Parathyroid adenoma (tissue), 2 donors: ENCODE measurements at regions not wholly inside any gene's neighbourhood (a gene's known extent, or its start where the extent isn't known, plus 50 kb on each side); places are given as distances from the start of the nearest gene placed in this dataset.

ENCODE experiments used
- H2AFZ ChIP-seq: fragments of 300-600 bp; sonication (generic); one replicate; pipeline ENCODE4 v1.7.0; 2017; ENCODE audit warnings: antibody characterized with exemption, mild to moderate bottlenecking
- H3K27ac ChIP-seq: fragments of 300-600 bp; sonication (generic); one replicate; pipeline ENCODE4 v1.7.0; 2017
- H3K27me3 ChIP-seq: fragments of 300-600 bp; sonication (generic); one replicate; pipeline ENCODE4 v1.7.0; 2017; ENCODE audit warnings: low read length; ENCODE audit not compliant: control insufficient read depth, insufficient read depth
- H3K36me3 ChIP-seq: fragments of 300-600 bp; sonication (generic); one replicate; pipeline ENCODE4 v1.7.0; 2017; ENCODE audit warnings: low read length; ENCODE audit not compliant: control insufficient read depth, insufficient read depth
- H3K4me1 ChIP-seq: fragments of 300-600 bp; sonication (generic); one replicate; pipeline ENCODE4 v1.7.0; 2017; ENCODE audit warnings: control low read depth
- H3K4me2 ChIP-seq: fragments of 300-600 bp; sonication (generic); one replicate; pipeline ENCODE4 v1.7.0; 2017; ENCODE audit warnings: low read length
- H3K4me3 ChIP-seq: fragments of 300-600 bp; sonication (generic); one replicate; pipeline ENCODE4 v1.7.0; 2017; ENCODE audit warnings: low read depth, low read length
- H3K79me2 ChIP-seq: fragments of 300-600 bp; sonication (generic); one replicate; pipeline ENCODE4 v1.7.0; 2017; ENCODE audit warnings: control low read depth
- H3K9ac ChIP-seq: fragments of 300-600 bp; sonication (generic); one replicate; pipeline ENCODE4 v1.7.0; 2017; ENCODE audit warnings: mild to moderate bottlenecking
- H3K9me3 ChIP-seq: fragments of 300-600 bp; sonication (generic); one replicate; pipeline ENCODE4 v1.7.0; 2017; ENCODE audit warnings: low read length; ENCODE audit not compliant: control insufficient read depth
- CTCF ChIP-seq: fragments of 300-600 bp; sonication (generic); IDR thresholded peaks from one replicate; pipeline ENCODE4 v1.7.0; 2017; ENCODE audit warnings: antibody characterized with exemption, mild to moderate bottlenecking
- donor health status: primary hyperparathyroidism.

DNA sequence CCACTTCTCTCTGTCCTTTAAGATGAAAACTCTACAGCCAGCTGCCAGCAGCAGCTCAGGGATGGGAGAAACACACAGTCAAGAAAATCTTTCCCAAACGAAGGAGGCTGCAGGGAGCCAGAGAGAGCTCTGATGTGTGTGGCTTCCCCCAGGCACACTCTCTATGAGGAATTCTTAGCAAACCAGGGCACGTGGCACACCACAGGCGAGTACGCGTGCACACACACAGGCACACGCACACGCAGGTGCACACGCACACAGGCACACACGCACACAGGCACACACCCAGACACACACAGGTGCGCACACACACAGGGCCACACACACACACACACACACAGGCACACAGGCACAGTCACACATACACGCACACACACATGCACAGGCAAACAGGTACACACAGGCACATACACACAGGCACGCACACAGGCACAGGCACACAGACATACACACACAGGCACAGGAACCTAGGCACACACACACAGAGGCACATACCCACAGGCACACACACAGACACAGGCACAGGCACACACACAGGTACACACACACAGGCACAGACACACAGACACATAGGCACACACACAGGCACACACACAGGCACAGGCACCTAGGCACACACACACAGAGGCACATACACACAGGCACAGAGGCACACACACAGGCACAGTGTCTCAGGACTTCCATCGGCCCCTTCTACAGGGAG, 91.5 kb upstream of the ATP2B2 start:
- Histone ChIP-seq H3K4me2 (no peak overlapping the region), H3K4me3 (no peak overlapping the region), H3K9ac (no peak overlapping the region), H3K27ac (no peak overlapping the region), H3K9me3 (no peaks in the 10 kb centered on the region), H3K79me2 (no peaks in the 10 kb centered on the region), H3K36me3 (no peaks in the 10 kb centered on the region), H3K27me3 (no peaks in the 10 kb centered on the region), H3K4me1 (no peaks in the 10 kb centered on the region), H2AFZ (no peak overlapping the region)
- TF ChIP-seq CTCF, result no peak

DNA sequence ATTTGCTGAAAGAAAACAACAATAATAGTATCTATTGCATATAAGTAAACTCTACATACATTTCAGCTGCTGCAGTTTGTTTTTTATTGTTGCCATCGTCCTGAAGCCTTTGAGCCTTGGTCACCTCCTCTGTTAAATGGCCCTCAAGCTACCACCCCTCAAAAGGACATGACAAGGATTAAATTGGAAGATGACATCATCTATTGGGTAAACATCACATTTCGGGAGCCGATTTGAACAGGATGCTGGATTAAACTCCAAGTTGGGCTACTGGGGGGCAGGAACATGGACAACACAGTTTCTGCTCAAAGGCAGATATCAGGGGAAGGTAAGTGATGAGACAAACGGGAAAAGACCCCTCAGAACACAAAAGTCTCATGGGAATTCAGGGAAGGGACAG, 92.3 kb upstream of the ATP2B2 start:
- H3K4me2 ChIP-seq, result no peak overlapping the region
- no peaks in the 10 kb centered on the region for H3K79me2 ChIP-seq
- no peak overlapping the region for H3K9ac ChIP-seq
- no peak overlapping the region for H3K27ac ChIP-seq
- TF ChIP-seq CTCF, result no peak
- H3K4me3 ChIP-seq, result no peak overlapping the region
- H3K27me3 ChIP-seq, result no peaks in the 10 kb centered on the region
- no peaks in the 10 kb centered on the region for H3K9me3 ChIP-seq
- H3K4me1 ChIP-seq, result no peaks in the 10 kb centered on the region
- H3K36me3 ChIP-seq, result no peaks in the 10 kb centered on the region
- H2AFZ ChIP-seq, result no peak overlapping the region

GRCh38 chr3:10599017-10599416, 93.6 kb upstream of the ATP2B2 start:
- H3K4me1 ChIP-seq, result no peaks in the 10 kb centered on the region
- H3K36me3 ChIP-seq, result no peaks in the 10 kb centered on the region
- no peaks in the 10 kb centered on the region for H3K27me3 ChIP-seq
- H2AFZ ChIP-seq, result no peak overlapping the region
- no peak for TF ChIP-seq CTCF
- H3K9me3 ChIP-seq, result no peaks in the 10 kb centered on the region
- H3K27ac ChIP-seq, result no peak overlapping the region
- no peak overlapping the region for H3K4me3 ChIP-seq
- H3K9ac ChIP-seq, result no peak overlapping the region
- H3K4me2 ChIP-seq, result no peak overlapping the region
- H3K79me2 ChIP-seq, result no peaks in the 10 kb centered on the region

- no peaks in the 10 kb centered on the region for H3K4me1 ChIP-seq
- no peak overlapping the region for H3K9ac ChIP-seq
- H3K79me2 ChIP-seq, result no peaks in the 10 kb centered on the region
- H3K4me3 ChIP-seq, result no peak overlapping the region
- H3K4me2 ChIP-seq, result no peak overlapping the region
- H3K36me3 ChIP-seq, result no peaks in the 10 kb centered on the region
- H2AFZ ChIP-seq, result no peak overlapping the region
- TF ChIP-seq CTCF, result no peak
- no peaks in the 10 kb centered on the region for H3K9me3 ChIP-seq
- H3K27ac ChIP-seq, result no peak overlapping the region
- H3K27me3 ChIP-seq, result no peaks in the 10 kb centered on the region
These were observed 94.1 kb upstream of the ATP2B2 start for GRCh38 chr3:10599444-10599843.

- no peaks in the 10 kb centered on the region for H3K9me3 ChIP-seq
- H3K4me1 ChIP-seq, result no peaks in the 10 kb centered on the region
- H3K4me3 ChIP-seq, result no peak overlapping the region
- H2AFZ ChIP-seq, result no peak overlapping the region
- H3K36me3 ChIP-seq, result no peaks in the 10 kb centered on the region
- H3K27ac ChIP-seq, result no peak overlapping the region
- H3K4me2 ChIP-seq, result no peak overlapping the region
- no peak overlapping the region for H3K9ac ChIP-seq
- no peak for TF ChIP-seq CTCF
- H3K27me3 ChIP-seq, result no peaks in the 10 kb centered on the region
- no peaks in the 10 kb centered on the region for H3K79me2 ChIP-seq
These were observed 94.9 kb upstream of the ATP2B2 start for GRCh38 chr3:10600296-10600714.
